ENCODE measurements at regions not wholly inside any gene's neighbourhood (a gene's known extent, or its start where the extent isn't known, plus 50 kb on each side); places are given as distances from the start of the nearest gene placed in this dataset.

- H3K27me3 ChIP-seq (ENCODE audit: control insufficient read depth in 1 of 2, insufficient read depth in 2 of 2, low read length in 1 of 2) = no peaks in the 10 kb centered on the region
- no peak for DNase-seq
- H3K4me1 ChIP-seq (ENCODE audit: control insufficient read depth in 1 of 2, insufficient read depth in 2 of 2, low read length in 2 of 2) = no peaks in the 10 kb centered on the region
- no peak for ATAC-seq (ENCODE audit: low FRiP score)
- no peak overlapping the region for H3K4me3 ChIP-seq (ENCODE audit: low read length in 2 of 2)
- intact Hi-C loops (cut with DNase I) = no loop called here
- no peak overlapping the region for H3K27ac ChIP-seq (ENCODE audit: low read depth in 1 of 2, low read length in 2 of 2)
- H3K36me3 ChIP-seq (ENCODE audit: control insufficient read depth in 1 of 2, insufficient read depth in 2 of 2, low read length in 1 of 2) = no peaks in the 10 kb centered on the region
- no peaks in the 10 kb centered on the region for H3K9me3 ChIP-seq (ENCODE audit: control insufficient read depth, low read length)
- WGBS, 2 donors = 78 to 83% methylated on average over 6 of the region's 6 CpGs
Measured at GRCh38 chr6:8570256-8570920, 135.0 kb upstream of the SLC35B3 start.

- 59 to 60% methylated on average over 3 of the region's 3 CpGs for WGBS, 2 donors
- Histone ChIP-seq H3K9me3 (ENCODE audit: control insufficient read depth, low read length) (no peaks in the 10 kb centered on the region), H3K4me1 (ENCODE audit: control insufficient read depth in 1 of 2, insufficient read depth in 2 of 2, low read length in 2 of 2) (no peaks in the 10 kb centered on the region), H3K4me3 (ENCODE audit: low read length in 2 of 2) (no peak overlapping the region), H3K36me3 (ENCODE audit: control insufficient read depth in 1 of 2, insufficient read depth in 2 of 2, low read length in 1 of 2) (no peaks in the 10 kb centered on the region), H3K27ac (ENCODE audit: low read depth in 1 of 2, low read length in 2 of 2) (no peak overlapping the region), H3K27me3 (ENCODE audit: control insufficient read depth in 1 of 2, insufficient read depth in 2 of 2, low read length in 1 of 2) (no peaks in the 10 kb centered on the region)
- DNase-seq (no peak), ATAC-seq (ENCODE audit: low FRiP score) (no peak)
- intact Hi-C loops (cut with DNase I) = no loop called here
Measured at GRCh38 chr6:8562125-8562524, 126.8 kb upstream of the SLC35B3 start.

GRCh38 chr6:8558953-8559352 is 123.6 kb upstream of the SLC35B3 start:
- H3K27me3 ChIP-seq (ENCODE audit: control insufficient read depth in 1 of 2, insufficient read depth in 2 of 2, low read length in 1 of 2) = no peaks in the 10 kb centered on the region
- WGBS, 2 donors = 58 to 67% methylated on average over 4 of the region's 4 CpGs
- intact Hi-C loops (cut with DNase I) = no loop called here
- no peak overlapping the region for H3K4me3 ChIP-seq (ENCODE audit: low read length in 2 of 2)
- H3K27ac ChIP-seq (ENCODE audit: low read depth in 1 of 2, low read length in 2 of 2) = no peak overlapping the region
- no peak for ATAC-seq (ENCODE audit: low FRiP score)
- H3K9me3 ChIP-seq (ENCODE audit: control insufficient read depth, low read length) = no peaks in the 10 kb centered on the region
- DNase-seq = no peak
- no peaks in the 10 kb centered on the region for H3K4me1 ChIP-seq (ENCODE audit: control insufficient read depth in 1 of 2, insufficient read depth in 2 of 2, low read length in 2 of 2)
- H3K36me3 ChIP-seq (ENCODE audit: control insufficient read depth in 1 of 2, insufficient read depth in 2 of 2, low read length in 1 of 2) = no peaks in the 10 kb centered on the region

- Histone ChIP-seq H3K9me3 (ENCODE audit: control insufficient read depth, low read length) (no peaks in the 10 kb centered on the region), H3K4me3 (ENCODE audit: low read length in 2 of 2) (no peak overlapping the region), H3K27ac (ENCODE audit: low read depth in 1 of 2, low read length in 2 of 2) (no peak overlapping the region), H3K27me3 (ENCODE audit: control insufficient read depth in 1 of 2, insufficient read depth in 2 of 2, low read length in 1 of 2) (no peaks in the 10 kb centered on the region), H3K36me3 (ENCODE audit: control insufficient read depth in 1 of 2, insufficient read depth in 2 of 2, low read length in 1 of 2) (no peaks in the 10 kb centered on the region), H3K4me1 (ENCODE audit: control insufficient read depth in 1 of 2, insufficient read depth in 2 of 2, low read length in 2 of 2) (no peaks in the 10 kb centered on the region)
- WGBS, 2 donors = 68 to 69% methylated on average over 2 of the region's 2 CpGs
- intact Hi-C loops (cut with DNase I) = no loop called here
- DNase-seq (no peak), ATAC-seq (ENCODE audit: low FRiP score) (no peak)
Measured at GRCh38 chr6:8557014-8557748, 121.8 kb upstream of the SLC35B3 start.

DNA sequence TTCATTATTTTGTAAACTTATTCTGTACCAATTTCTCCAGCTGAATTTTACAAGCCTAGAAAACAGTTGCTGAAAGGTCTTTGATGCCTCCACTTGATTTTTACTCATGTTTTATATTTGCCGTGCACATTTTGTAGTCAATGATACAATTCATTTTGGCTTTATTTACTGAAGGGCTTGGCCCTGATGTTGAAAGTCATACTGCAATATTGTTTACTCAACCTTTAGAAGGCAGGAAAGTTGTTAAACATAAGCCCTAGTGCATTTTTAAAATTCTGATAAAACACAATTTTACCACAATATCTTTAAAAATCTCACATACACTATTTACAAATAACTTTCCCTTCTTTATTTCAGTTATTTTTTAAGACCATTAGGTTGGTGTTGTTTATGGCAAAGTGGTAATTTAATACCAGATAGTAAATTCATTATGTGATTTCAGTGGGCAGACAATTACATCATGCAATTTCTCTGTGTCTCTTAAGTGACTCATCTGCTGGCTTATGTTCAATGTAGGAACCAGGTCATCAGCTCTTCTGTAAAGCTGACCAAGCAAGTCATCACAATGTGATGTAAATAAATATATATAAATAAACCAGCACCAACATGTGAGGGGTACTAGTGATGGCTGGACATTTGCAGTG is 121.1 kb upstream of the SLC35B3 start:
- H3K9me3 ChIP-seq (ENCODE audit: control insufficient read depth, low read length) = no peaks in the 10 kb centered on the region
- H3K27ac ChIP-seq (ENCODE audit: low read depth in 1 of 2, low read length in 2 of 2) = no peak overlapping the region
- DNase-seq = no peak
- intact Hi-C loops (cut with DNase I) = no loop called here
- no peak overlapping the region for H3K4me3 ChIP-seq (ENCODE audit: low read length in 2 of 2)
- no peaks in the 10 kb centered on the region for H3K27me3 ChIP-seq (ENCODE audit: control insufficient read depth in 1 of 2, insufficient read depth in 2 of 2, low read length in 1 of 2)
- ATAC-seq (ENCODE audit: low FRiP score) = no peak
- no peaks in the 10 kb centered on the region for H3K4me1 ChIP-seq (ENCODE audit: control insufficient read depth in 1 of 2, insufficient read depth in 2 of 2, low read length in 2 of 2)
- H3K36me3 ChIP-seq (ENCODE audit: control insufficient read depth in 1 of 2, insufficient read depth in 2 of 2, low read length in 1 of 2) = no peaks in the 10 kb centered on the region
- 84 to 88% methylated on average over 1 of the region's 1 CpG for WGBS, 2 donors

DNA sequence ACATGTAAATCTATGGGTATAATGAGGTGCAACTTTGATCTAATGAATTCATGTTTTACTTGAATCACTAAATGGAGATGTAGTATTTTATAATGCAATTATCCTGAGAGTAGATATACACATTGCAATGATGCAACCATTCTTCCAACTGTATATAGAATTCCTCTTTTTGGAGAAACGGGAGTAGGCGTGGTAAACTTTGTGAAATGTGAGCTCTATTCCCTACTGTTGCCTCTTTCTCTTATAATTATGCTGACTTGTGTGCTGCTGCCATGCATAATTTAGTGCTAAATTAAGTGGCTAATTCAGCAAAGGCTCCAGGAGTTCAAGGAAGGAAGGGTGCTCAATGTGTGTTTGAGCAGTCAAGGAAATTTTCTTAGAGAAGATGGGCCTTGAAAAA is 116.6 kb upstream of the SLC35B3 start:
- Histone ChIP-seq H3K4me1 (ENCODE audit: control insufficient read depth in 1 of 2, insufficient read depth in 2 of 2, low read length in 2 of 2) (no peaks in the 10 kb centered on the region), H3K4me3 (ENCODE audit: low read length in 2 of 2) (no peak overlapping the region), H3K27ac (ENCODE audit: low read depth in 1 of 2, low read length in 2 of 2) (no peak overlapping the region), H3K27me3 (ENCODE audit: control insufficient read depth in 1 of 2, insufficient read depth in 2 of 2, low read length in 1 of 2) (no peaks in the 10 kb centered on the region), H3K9me3 (ENCODE audit: control insufficient read depth, low read length) (no peaks in the 10 kb centered on the region), H3K36me3 (ENCODE audit: control insufficient read depth in 1 of 2, insufficient read depth in 2 of 2, low read length in 1 of 2) (no peaks in the 10 kb centered on the region)
- 72 to 85% methylated on average over 2 of the region's 2 CpGs for WGBS, 2 donors
- DNase-seq (no peak), ATAC-seq (ENCODE audit: low FRiP score) (no peak)
- intact Hi-C loops (cut with DNase I) = no loop called here

DNA sequence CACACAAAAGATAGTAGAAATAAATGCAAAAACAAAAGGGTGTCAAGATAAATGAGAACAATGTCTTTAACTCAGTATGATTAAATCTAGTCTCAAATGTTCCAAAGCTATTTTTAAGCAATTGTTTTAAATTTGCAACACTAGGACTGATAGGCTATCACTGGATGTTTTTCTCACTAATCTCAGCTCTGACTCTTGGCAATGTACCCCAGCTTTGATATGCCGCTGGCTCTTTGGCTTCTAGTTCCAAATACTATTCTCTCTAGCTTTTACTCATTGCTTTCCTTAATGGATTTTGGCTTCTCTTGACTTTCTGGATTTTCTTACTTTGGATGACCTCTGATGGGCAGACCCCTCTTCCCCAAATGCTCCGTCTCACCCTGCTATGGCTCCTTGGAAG is 116.0 kb upstream of the SLC35B3 start:
- ATAC-seq (ENCODE audit: low FRiP score) (no peak), DNase-seq (no peak)
- WGBS, 2 donors = 43 to 52% methylated on average over 2 of the region's 2 CpGs
- Histone ChIP-seq H3K4me3 (ENCODE audit: low read length in 2 of 2) (no peak overlapping the region), H3K36me3 (ENCODE audit: control insufficient read depth in 1 of 2, insufficient read depth in 2 of 2, low read length in 1 of 2) (no peaks in the 10 kb centered on the region), H3K9me3 (ENCODE audit: control insufficient read depth, low read length) (no peaks in the 10 kb centered on the region), H3K4me1 (ENCODE audit: control insufficient read depth in 1 of 2, insufficient read depth in 2 of 2, low read length in 2 of 2) (no peaks in the 10 kb centered on the region), H3K27me3 (ENCODE audit: control insufficient read depth in 1 of 2, insufficient read depth in 2 of 2, low read length in 1 of 2) (no peaks in the 10 kb centered on the region), H3K27ac (ENCODE audit: low read depth in 1 of 2, low read length in 2 of 2) (no peak overlapping the region)
- intact Hi-C loops (cut with DNase I) = no loop called here

DNA sequence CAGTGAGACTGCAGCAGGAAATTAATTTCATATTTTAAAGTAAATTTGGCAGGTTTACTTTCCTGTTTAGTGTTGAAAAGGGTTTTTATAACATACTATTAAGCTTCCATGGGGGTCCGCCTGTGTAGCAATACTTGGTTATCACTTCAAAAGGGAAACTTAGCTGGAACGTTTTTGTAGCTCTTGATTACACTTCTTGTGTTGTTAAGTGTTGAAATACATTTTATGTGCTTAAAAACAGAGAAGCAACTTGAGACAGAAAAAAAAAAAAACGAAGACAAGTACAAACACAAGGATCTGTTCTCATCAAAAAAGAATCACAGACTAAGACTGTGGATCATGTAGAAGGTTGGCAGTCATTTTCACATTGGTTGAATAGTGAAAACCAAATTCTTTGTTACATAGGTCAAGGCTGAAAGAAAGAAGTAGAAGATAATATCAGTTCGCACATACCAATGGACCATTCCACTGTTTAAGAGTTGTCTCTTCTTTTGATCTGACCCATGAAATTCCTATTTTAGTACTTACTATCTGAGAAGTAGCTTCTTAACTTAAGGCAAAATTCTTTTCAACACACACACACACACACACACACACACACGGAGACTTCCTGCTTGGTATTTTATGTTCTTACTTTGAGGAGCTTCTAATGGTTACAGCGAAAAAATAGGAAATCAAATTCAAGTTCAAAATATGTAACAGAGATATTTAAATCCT is 113.9 kb upstream of the SLC35B3 start:
- no peaks in the 10 kb centered on the region for H3K36me3 ChIP-seq (ENCODE audit: control insufficient read depth in 1 of 2, insufficient read depth in 2 of 2, low read length in 1 of 2)
- DNase-seq (no peak), ATAC-seq (ENCODE audit: low FRiP score) (no peak)
- H3K9me3 ChIP-seq (ENCODE audit: control insufficient read depth, low read length) = no peaks in the 10 kb centered on the region
- H3K4me1 ChIP-seq (ENCODE audit: control insufficient read depth in 1 of 2, insufficient read depth in 2 of 2, low read length in 2 of 2) = no peaks in the 10 kb centered on the region
- intact Hi-C loops (cut with DNase I) = no loop called here
- 57 to 63% methylated on average over 6 of the region's 6 CpGs for WGBS, 2 donors
- no peak overlapping the region for H3K4me3 ChIP-seq (ENCODE audit: low read length in 2 of 2)
- H3K27ac ChIP-seq (ENCODE audit: low read depth in 1 of 2, low read length in 2 of 2) = no peak overlapping the region
- no peaks in the 10 kb centered on the region for H3K27me3 ChIP-seq (ENCODE audit: control insufficient read depth in 1 of 2, insufficient read depth in 2 of 2, low read length in 1 of 2)
